K562 (cell line): ENCODE measurements at regions not wholly inside any gene's neighbourhood (a gene's known extent, or its start where the extent isn't known, plus 50 kb on each side); places are given as distances from the start of the nearest gene placed in this dataset.
"Not testable (repeated sequence)": the region's sequence is repeated elsewhere in the genome, so short reads cannot be mapped to it uniquely, and the experiment has no call there.

ENCODE experiments used
- ATAC-seq: fragments of 200-7000 bp; cut with Tn5 transposase; 3 replicates; pipeline ENCODE4 v1.9.1; 2020; ENCODE audit warnings: moderate library complexity
- BruUV-seq: library from RNA; stranded (reverse); fragments of 400-500 nt; replicated peaks from 2 replicates; lab custom pipeline; 2021; lab: Mats Ljungman, UMichigan
- CTCF ChIA-PET: fragments of 300-600 bp; formaldehyde crosslinking; extraction: SDS; loops from one replicate; lab custom pipeline; 2021; ENCODE audit warnings: low intra/inter-chr PET ratio; lab: Yijun Ruan, JAX
- POLR2A ChIA-PET: fragments of 300-600, 350-650 bp; sonication (Branson Sonifier 250); formaldehyde crosslinking; extraction: SDS; loops from one replicate; lab custom pipeline; 2021; ENCODE audit warnings: antibody characterized with exemption, inconsistent platforms; lab: Yijun Ruan, JAX
- DNase-seq, 4 experiments: peaks; one replicate each; pipeline versions ENCODE4 v3.0.0 to v3.0.0-alpha.2; 2011 to 2018; ENCODE audit warnings: low spot score in 3 of 4, mixed read lengths in 3 of 4; ENCODE audit errors: extremely low read depth in 1 of 4
- FAIRE-seq: peaks from 2 replicates; lab custom pipeline; 2011; peaks lifted over from hg19 to GRCh38; lab: Jason Lieb, UNC
- H2AFZ ChIP-seq: 2 replicates; pipeline ENCODE4 v1.6.0; 2011; ENCODE audit warnings: low read depth, low read length, control low read depth, inconsistent platforms
- H3K27ac ChIP-seq: fragments of 200-600 bp; 3 replicates; pipeline ENCODE4 v1.8.0; 2011; ENCODE audit warnings: low read depth, mild to moderate bottlenecking, control low read depth, inconsistent platforms, low read length, moderate library complexity, mixed read lengths; ENCODE audit errors: extremely low read depth
- H3K27me3 ChIP-seq, 2 experiments: fragments of 300-600 bp in 1 of 2; 2 replicates in 1 of 2; 3 replicates in 1 of 2; pipeline versions ENCODE4 v1.6.0 to v1.8.0; 2011; ENCODE audit warnings: inconsistent platforms in 2 of 2, low read length in 2 of 2, mild to moderate bottlenecking in 1 of 2, mixed read lengths in 1 of 2, moderate library complexity in 1 of 2; ENCODE audit not compliant: control insufficient read depth in 2 of 2, insufficient read depth in 2 of 2
- H3K36me3 ChIP-seq: fragments of 300-600 bp; 3 replicates; pipeline ENCODE4 v1.8.0; 2011; ENCODE audit warnings: mild to moderate bottlenecking, low read length, inconsistent platforms; ENCODE audit not compliant: control insufficient read depth, insufficient read depth
- H3K4me1 ChIP-seq, 2 experiments: fragments of 200-600 bp in 1 of 2; replicated peaks in 1 of 2; 2 replicates in 1 of 2; 3 replicates in 1 of 2; pipeline versions ENCODE4 v1.5.1 to v1.8.0; 2011; ENCODE audit warnings: inconsistent platforms in 2 of 2, low read length in 2 of 2, mild to moderate bottlenecking in 1 of 2, mixed read lengths in 1 of 2, moderate library complexity in 1 of 2; ENCODE audit not compliant: control insufficient read depth in 2 of 2, insufficient read depth in 2 of 2
- H3K4me2 ChIP-seq: 2 replicates; pipeline ENCODE4 v1.6.1; 2011; ENCODE audit warnings: low read length, control low read depth, inconsistent platforms, mixed read lengths; ENCODE audit not compliant: insufficient read depth
- H3K4me3 ChIP-seq: fragments of 200-600 bp; sonication (generic), shearing (Covaris generic); 2 replicates; pipeline ENCODE4 v1.5.1; 2016; ENCODE audit warnings: control low read depth, inconsistent platforms
- H3K79me2 ChIP-seq: fragments of 200-600 bp; 3 replicates; pipeline ENCODE4 v1.8.0; 2011; ENCODE audit warnings: low read length, inconsistent platforms; ENCODE audit not compliant: control insufficient read depth, insufficient read depth
- H3K9ac ChIP-seq, 2 experiments: 2 replicates each; pipeline versions ENCODE4 v1.6.0 to v1.6.1; 2011; ENCODE audit warnings: low read depth in 2 of 2, low read length in 2 of 2, control low read depth in 1 of 2, inconsistent platforms in 1 of 2, mild to moderate bottlenecking in 1 of 2, mixed read lengths in 1 of 2; ENCODE audit not compliant: insufficient read depth in 1 of 2
- H3K9me1 ChIP-seq: one replicate; pipeline ENCODE4 v1.6.0; 2011; ENCODE audit warnings: inconsistent platforms, mild to moderate bottlenecking, low read length, moderate library complexity; ENCODE audit not compliant: control insufficient read depth, insufficient read depth
- H3K9me3 ChIP-seq: replicated peaks from 2 replicates; pipeline ENCODE4 v1.5.1; 2011; ENCODE audit warnings: low read depth, low read length, inconsistent platforms; ENCODE audit not compliant: control insufficient read depth, insufficient read depth
- H4K20me1 ChIP-seq: replicated peaks from 2 replicates; pipeline ENCODE4 v1.6.1; 2011; ENCODE audit warnings: low read length, inconsistent platforms, mixed read lengths; ENCODE audit not compliant: control insufficient read depth, insufficient read depth
- CTCF ChIP-seq, 3 experiments: IDR thresholded peaks in 2 of 3; conservative IDR thresholded peaks in 1 of 3; 2 replicates each; pipeline ENCODE4 v1.5.1; 2011 to 2012; ENCODE audit warnings: low read length in 3 of 3, mild to moderate bottlenecking in 3 of 3, control low read depth in 2 of 3, improper control_type of control experiment in 1 of 3, inconsistent platforms in 1 of 3, low read depth in 1 of 3, mixed read lengths in 1 of 3, moderate library complexity in 1 of 3; ENCODE audit not compliant: insufficient read depth in 2 of 3
- GABPA ChIP-seq: fragments of 200-800 bp; sonication (Bioruptor generic); conservative IDR thresholded peaks from 2 replicates; pipeline ENCODE4 v1.6.1; 2016; ENCODE audit warnings: low read depth, missing genetic modification characterization, missing compliant biosample characterization
- NR2C2 ChIP-seq, 2 experiments: fragments of 200-800 bp in 1 of 2; sonication (Bioruptor generic) in 1 of 2; sonication (generic) in 1 of 2; formaldehyde crosslinking in 1 of 2; IDR thresholded peaks; 2 replicates each; pipeline versions ENCODE4 v1.6.1 to v1.8.0; 2016 to 2022; ENCODE audit warnings: mild to moderate bottlenecking in 1 of 2, missing compliant biosample characterization in 1 of 2, missing genetic modification characterization in 1 of 2, missing genetic modification reagents in 1 of 2
- ZNF384 ChIP-seq: IDR thresholded peaks from 2 replicates; pipeline ENCODE4 v1.6.1; 2012; ENCODE audit warnings: low read depth, low read length, improper control_type of control experiment
- WGBS: fragments of 100-300 bp; shearing (Covaris generic); methylation state at CpG from one replicate; pipeline ENCODE4 v1.1.6; 2016; ENCODE audit warnings: low coverage, mixed read lengths; ENCODE audit not compliant: insufficient coverage; ENCODE audit errors: missing lambda C conversion rate; 5-methylcytosine and 5-hydroxymethylcytosine counted together
- in situ Hi-C: fragments of 300-500 bp; cut with MboI; formaldehyde crosslinking; loops from 4 replicates; pipeline ENCODE4 v1.15.0; 2018; ENCODE audit warnings: inconsistent platforms, mixed read lengths
- intact Hi-C: fragments of 100-400 bp; cut with micrococcal nuclease; formaldehyde crosslinking; loops from 2 replicates; pipeline ENCODE4 v1.14.2; 2022

DNA sequence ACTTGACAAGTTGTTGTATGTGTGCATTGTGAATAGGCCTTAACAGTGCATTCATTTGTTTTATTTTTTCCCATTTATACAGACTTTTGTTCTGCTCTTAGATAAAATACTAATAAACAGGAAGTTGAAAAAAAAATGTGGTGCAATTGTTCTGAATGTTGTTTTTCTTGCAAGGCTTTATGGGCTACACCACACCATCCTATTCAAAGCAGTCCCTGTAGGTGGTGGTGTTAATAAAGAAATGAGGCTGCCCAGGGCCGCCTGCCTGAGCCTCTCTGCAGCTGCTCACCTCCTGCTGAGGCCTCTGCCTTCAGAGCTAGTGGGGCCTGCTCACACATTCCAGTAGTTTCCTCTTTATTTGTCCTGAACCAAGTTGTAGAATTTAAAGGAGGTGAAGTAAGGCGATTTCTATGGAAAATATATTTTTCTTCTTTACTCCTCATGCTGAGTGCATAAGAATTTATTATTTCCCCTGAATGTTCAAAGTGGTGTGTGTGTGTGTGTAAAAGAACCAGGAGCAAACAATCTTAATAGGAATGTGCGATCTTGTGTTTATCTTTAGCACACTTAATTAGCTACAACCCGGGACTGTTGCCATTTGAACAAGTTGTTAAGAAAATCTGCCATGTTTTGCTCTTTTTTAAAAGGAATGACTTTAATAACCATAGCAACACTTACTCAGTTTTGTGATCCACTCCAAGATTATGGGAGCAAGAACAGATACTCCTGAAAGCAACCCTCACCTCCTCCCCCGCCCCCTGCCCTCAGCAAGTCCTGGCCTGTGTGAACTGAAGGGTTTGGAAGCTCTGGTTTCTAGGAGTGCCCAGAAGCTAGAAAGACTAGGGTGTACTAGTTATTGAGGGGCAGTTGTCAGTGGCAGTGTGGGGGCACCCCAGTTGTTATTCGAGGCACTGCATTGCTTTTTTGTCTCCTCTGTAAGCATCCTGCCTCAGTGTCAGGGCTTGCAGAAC, 251.6 kb upstream of the PLGLB2 start:
- peak in 1 of 4 experiments; percentile 34 for DNase-seq
- TF ChIP-seq CTCF (IDR thresholded peaks at IDR 0.05 in 2 of 3, conservative IDR thresholded peaks at IDR 0.05 in 1 of 3; ENCODE audit: insufficient read depth in 2 of 3, low read depth in 1 of 3, low read length in 3 of 3) (peak in 1 of 3 experiments; percentile 16; a peak in 3 of 6 replicates), NR2C2 (tag; IDR thresholded peaks at IDR 0.05) (peak; percentile 7; the same call in 1 of the 2 replicates), ZNF384 (peak; percentile 47; the same call in 1 of the 2 replicates), GABPA (tag) (peak; percentile 48; the same call in 1 of the 2 replicates)
- H3K4me1 ChIP-seq; H2AFZ ChIP-seq; H3K27me3 ChIP-seq; H3K9me3 ChIP-seq; H3K36me3 ChIP-seq; H3K9ac ChIP-seq; POLR2A ChIA-PET; intact Hi-C loops; CTCF ChIA-PET; H3K4me3 ChIP-seq; H3K9me1 ChIP-seq; H3K4me2 ChIP-seq; H4K20me1 ChIP-seq; H3K27ac ChIP-seq; TF ChIP-seq NR2C2 (CRISPR knock-in tag; IDR thresholded peaks at IDR 0.05): not testable (repeated sequence)
- 0% methylated on average over 1 of the region's 6 CpGs for WGBS
- peak; percentile 82 for FAIRE-seq
- TSS peak; percentile 19 for BruUV-seq
- in situ Hi-C loops: loop anchor here (25.0 kb wide), 1 partner anchor 516 kb away; the partner anchor contains the start of gene RNU2-63P
- peak; percentile 89 for ATAC-seq
- H3K79me2 ChIP-seq: peaks cover 57% of the 10 kb centered on the region

GRCh38 chr2:87497135-87497534, 250.8 kb upstream of the PLGLB2 start:
- H3K4me3 ChIP-seq, FAIRE-seq, H3K27ac ChIP-seq, POLR2A ChIA-PET, H3K4me2 ChIP-seq, intact Hi-C loops, H4K20me1 ChIP-seq, DNase-seq, H3K27me3 ChIP-seq, CTCF ChIA-PET, H3K9me1 ChIP-seq, H3K9ac ChIP-seq, BruUV-seq, H3K4me1 ChIP-seq, H3K9me3 ChIP-seq, H3K36me3 ChIP-seq, H2AFZ ChIP-seq: not testable (repeated sequence)
- in situ Hi-C loops: loop anchor here (25.0 kb wide), 1 partner anchor 515 kb away; the partner anchor contains the start of gene RNU2-63P
- ATAC-seq: peak; percentile 19
- H3K79me2 ChIP-seq: peaks cover 55% of the 10 kb centered on the region
- WGBS: 0% methylated on average over 1 of the region's 3 CpGs
